A673 (cell line): ENCODE measurements at regions not wholly inside any gene's neighbourhood (a gene's known extent, or its start where the extent isn't known, plus 50 kb on each side); places are given as distances from the start of the nearest gene placed in this dataset.

Experiments used
- EZH2 ChIP-seq: fragments of 200-600 bp; sonication (generic); IDR thresholded peaks from 2 replicates; pipeline ENCODE4 v1.6.1; 2017; ENCODE audit warnings: borderline replicate concordance, low read depth, mild to moderate bottlenecking, mixed read lengths, antibody characterized with exemption, low read length; ENCODE audit not compliant: poor library complexity, severe bottlenecking
- TF ChIP-seq, protein P1 (sequence below): fragments of 300-800, 200-600 bp; sonication (generic); conservative IDR thresholded peaks from 2 replicates; pipeline ENCODE4 v1.5.1; 2017; ENCODE audit warnings: low read depth, mild to moderate bottlenecking, antibody characterized with exemption, low read length, moderate library complexity, mixed read lengths

- TF ChIP-seq EZH2, result no peak
- TF ChIP-seq, protein P1, sequence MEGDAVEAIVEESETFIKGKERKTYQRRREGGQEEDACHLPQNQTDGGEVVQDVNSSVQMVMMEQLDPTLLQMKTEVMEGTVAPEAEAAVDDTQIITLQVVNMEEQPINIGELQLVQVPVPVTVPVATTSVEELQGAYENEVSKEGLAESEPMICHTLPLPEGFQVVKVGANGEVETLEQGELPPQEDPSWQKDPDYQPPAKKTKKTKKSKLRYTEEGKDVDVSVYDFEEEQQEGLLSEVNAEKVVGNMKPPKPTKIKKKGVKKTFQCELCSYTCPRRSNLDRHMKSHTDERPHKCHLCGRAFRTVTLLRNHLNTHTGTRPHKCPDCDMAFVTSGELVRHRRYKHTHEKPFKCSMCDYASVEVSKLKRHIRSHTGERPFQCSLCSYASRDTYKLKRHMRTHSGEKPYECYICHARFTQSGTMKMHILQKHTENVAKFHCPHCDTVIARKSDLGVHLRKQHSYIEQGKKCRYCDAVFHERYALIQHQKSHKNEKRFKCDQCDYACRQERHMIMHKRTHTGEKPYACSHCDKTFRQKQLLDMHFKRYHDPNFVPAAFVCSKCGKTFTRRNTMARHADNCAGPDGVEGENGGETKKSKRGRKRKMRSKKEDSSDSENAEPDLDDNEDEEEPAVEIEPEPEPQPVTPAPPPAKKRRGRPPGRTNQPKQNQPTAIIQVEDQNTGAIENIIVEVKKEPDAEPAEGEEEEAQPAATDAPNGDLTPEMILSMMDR, result no peak
Measured at GRCh38 chr1:34363447-34363846, 186.7 kb downstream of the C1orf94 start.
